OCI-LY1 (cell line): ENCODE measurements at regions not wholly inside any gene's neighbourhood (a gene's known extent, or its start where the extent isn't known, plus 50 kb on each side); places are given as distances from the start of the nearest gene placed in this dataset.

ENCODE experiments used
- CTCF ChIP-seq: fragments of 200-600 bp; sonication (generic), shearing (Covaris generic); IDR thresholded peaks from 2 replicates; pipeline ENCODE4 v1.5.1; 2017; ENCODE audit warnings: mild to moderate bottlenecking, antibody characterized with exemption, low read length, moderate library complexity, mixed read lengths
- EZH2 ChIP-seq: fragments of 200-600 bp; sonication (generic), shearing (Covaris generic); IDR thresholded peaks from 2 replicates; pipeline ENCODE4 v1.8.0; 2017; ENCODE audit warnings: borderline replicate concordance, mixed run types, mild to moderate bottlenecking, antibody characterized with exemption, low read length, moderate library complexity, mixed read lengths

- no peak for TF ChIP-seq CTCF
- no peak for TF ChIP-seq EZH2
Measured at GRCh38 chr9:11144746-11145145, 531.9 kb upstream of the PTPRD start.
